Hepatocyte (in vitro differentiated cells): ENCODE measurements at regions not wholly inside any gene's neighbourhood (a gene's known extent, or its start where the extent isn't known, plus 50 kb on each side); places are given as distances from the start of the nearest gene placed in this dataset.

Experiments used
- CTCF ChIP-seq: fragments of 200-600 bp; sonication (generic); IDR thresholded peaks from 2 replicates; pipeline ENCODE4 v1.5.1; 2016; ENCODE audit warnings: antibody characterized with exemption, mild to moderate bottlenecking; ENCODE audit not compliant: poor library complexity
- EZH2 ChIP-seq: fragments of 200-600 bp; sonication (generic); IDR thresholded peaks from 2 replicates; pipeline ENCODE4 v1.6.1; 2016; ENCODE audit warnings: antibody characterized with exemption, mild to moderate bottlenecking, borderline replicate concordance
- EZH2phosphoT487 ChIP-seq: fragments of 200-600 bp; sonication (generic); IDR thresholded peaks from one replicate; pipeline ENCODE4 v1.6.1; 2018; ENCODE audit warnings: antibody characterized with exemption, mild to moderate bottlenecking, low read depth, moderate library complexity; ENCODE audit not compliant: unreplicated experiment, severe bottlenecking

GRCh38 chr20:11646359-11646758 is 271.3 kb upstream of the BTBD3 start:
- TF ChIP-seq CTCF (no peak), EZH2 (no peak), EZH2phosphoT487 (no peak)
